AG10803 (cell line): ENCODE measurements at regions not wholly inside any gene's neighbourhood (a gene's known extent, or its start where the extent isn't known, plus 50 kb on each side); places are given as distances from the start of the nearest gene placed in this dataset.

Experiments
- DNase-seq: peaks from one replicate; pipeline ENCODE4 v3.0.0; 2010; ENCODE audit warnings: low read depth
- H3K4me3 ChIP-seq: 2 replicates; pipeline ENCODE4 v1.5.1; 2011; ENCODE audit warnings: mild to moderate bottlenecking, low read length, control low read depth
- CTCF ChIP-seq: conservative IDR thresholded peaks from 2 replicates; pipeline ENCODE4 v1.5.1; 2011; ENCODE audit warnings: mild to moderate bottlenecking, low read length, control low read depth, inconsistent platforms

DNA sequence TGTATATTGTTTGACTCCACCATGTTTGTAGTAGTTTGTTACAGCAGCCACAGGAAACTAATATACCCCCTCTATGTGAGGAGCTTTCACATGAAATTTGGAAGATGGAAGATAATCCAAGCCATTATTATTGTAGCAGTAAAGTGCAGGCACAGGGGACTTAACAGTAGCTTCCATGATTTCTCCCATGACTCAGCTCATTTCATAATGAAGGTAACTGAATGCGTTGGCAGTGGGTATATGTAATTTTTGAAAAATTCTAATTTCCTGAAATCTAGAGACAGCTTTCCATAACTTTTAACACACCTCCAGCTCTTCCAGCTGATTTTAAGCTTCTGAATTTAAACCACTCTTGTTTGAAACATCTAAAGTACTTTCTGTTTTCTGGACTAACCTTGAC is 181.2 kb downstream of the NR4A2 start:
- H3K4me3 ChIP-seq: no peak overlapping the region
- TF ChIP-seq CTCF: no peak
- DNase-seq: no peak

DNA sequence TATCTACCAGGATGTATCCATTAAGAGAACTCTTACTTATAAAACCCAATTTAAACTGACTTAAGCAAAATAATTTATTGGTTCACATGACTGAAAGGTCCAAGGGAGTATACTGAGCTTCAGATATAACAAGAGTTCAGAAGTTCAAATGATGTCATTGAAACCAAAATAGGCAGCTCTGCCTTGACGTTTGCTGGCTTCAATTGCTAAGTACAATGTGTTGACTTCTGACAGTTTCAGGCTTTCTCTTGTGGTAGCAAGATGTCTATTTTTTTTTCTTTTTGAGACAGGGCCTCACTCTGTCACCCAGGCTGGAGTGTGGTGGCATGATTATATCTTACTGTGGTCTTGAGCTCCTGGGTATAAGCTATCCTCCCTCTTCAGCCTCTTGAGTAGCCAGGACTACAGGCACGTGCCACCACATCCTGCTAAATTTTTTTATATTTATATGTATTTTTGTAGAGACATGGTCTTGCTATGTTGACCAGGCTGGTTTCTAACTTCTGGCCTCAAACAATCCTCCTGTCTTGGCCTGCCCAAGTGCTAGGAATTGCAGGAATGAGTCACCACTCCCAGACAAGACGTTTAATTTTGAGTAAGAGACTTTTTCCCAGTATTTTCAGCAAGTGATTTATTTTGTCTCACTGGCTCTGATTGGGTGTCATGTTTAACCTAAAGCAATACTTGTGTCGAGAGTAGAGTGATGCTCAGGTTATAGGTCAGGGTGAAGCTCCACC is 184.8 kb downstream of the NR4A2 start:
- no peak for TF ChIP-seq CTCF
- no peak overlapping the region for H3K4me3 ChIP-seq
- DNase-seq: no peak

GRCh38 chr2:156145976-156146375 is 186.5 kb downstream of the NR4A2 start:
- H3K4me3 ChIP-seq: no peak overlapping the region
- no peak for DNase-seq
- no peak for TF ChIP-seq CTCF

GRCh38 chr2:156145469-156145868 is 187.1 kb downstream of the NR4A2 start:
- no peak overlapping the region for H3K4me3 ChIP-seq
- no peak for DNase-seq
- TF ChIP-seq CTCF: no peak

DNA sequence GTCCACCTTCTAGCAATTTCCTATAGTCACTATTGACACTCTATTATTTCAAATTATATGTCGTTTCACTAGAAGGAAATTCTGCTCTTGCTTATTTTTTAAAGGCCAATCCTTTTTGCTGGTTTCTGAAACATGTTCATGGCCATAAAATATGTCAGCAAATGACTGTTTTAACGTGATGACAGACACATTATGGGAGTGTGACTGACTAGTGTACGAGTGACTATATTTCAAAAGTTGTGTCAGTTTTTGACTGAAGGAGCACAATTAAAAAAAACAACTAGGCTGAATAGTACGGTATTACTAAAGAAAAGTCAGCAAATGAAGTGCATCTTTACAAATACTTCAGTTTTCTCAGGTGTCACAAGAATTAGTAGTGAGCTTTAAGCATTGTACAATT is 196.0 kb downstream of the NR4A2 start:
- no peak overlapping the region for H3K4me3 ChIP-seq
- DNase-seq: no peak
- TF ChIP-seq CTCF: no peak

GRCh38 chr2:156134887-156135286 is 197.6 kb downstream of the NR4A2 start:
- TF ChIP-seq CTCF: no peak
- DNase-seq: no peak
- no peak overlapping the region for H3K4me3 ChIP-seq

GRCh38 chr2:156132941-156133340 is 199.6 kb downstream of the NR4A2 start:
- DNase-seq: no peak
- H3K4me3 ChIP-seq: no peak overlapping the region
- no peak for TF ChIP-seq CTCF
